ENCODE measurements at regions not wholly inside any gene's neighbourhood (a gene's known extent, or its start where the extent isn't known, plus 50 kb on each side); places are given as distances from the start of the nearest gene placed in this dataset.

DNA sequence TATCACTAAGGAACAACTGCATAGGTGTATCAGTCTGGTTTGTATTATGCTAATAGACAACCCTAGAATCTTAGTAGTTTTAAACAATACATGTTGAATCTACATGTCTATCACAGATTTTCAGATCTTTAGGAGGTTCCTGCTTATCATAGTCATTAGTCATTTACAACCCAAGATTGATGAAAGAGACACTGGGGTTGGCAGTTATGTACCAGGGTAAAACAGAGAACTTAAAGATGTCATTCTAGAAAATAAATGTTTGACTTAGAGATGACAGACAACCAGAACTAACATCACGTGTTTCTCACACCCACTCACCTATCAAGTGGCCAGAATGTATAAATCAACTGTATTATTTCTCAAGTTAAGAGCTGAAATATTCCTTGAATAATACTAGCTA, 181.9 kb downstream of the PABPC4L start:
- in situ Hi-C loops (cut with MboI; ENCODE audit: low pct_ligation_motif_present in 1 of 4, low pct_unique_long_range_greater_than_20kb in 1 of 4, low sequenced_read_pairs in 3 of 4), result no loop called here
- 17 to 48% methylated on average over 1 of the region's 1 CpG for WGBS, 2 donors (ENCODE audit: low coverage in 1 of 2)
- no peak overlapping the region for H3K4me3 ChIP-seq
- no peaks in the 10 kb centered on the region for H3K27me3 ChIP-seq
- intact Hi-C loops (cut with DNase I; ENCODE audit: low total_unique reads), result no loop called here
- no peaks in the 10 kb centered on the region for H3K36me3 ChIP-seq
- no peak for TF ChIP-seq EP300 (IDR thresholded peaks at IDR 0.05; ENCODE audit: low read depth)
- TF ChIP-seq POLR2A (IDR thresholded peaks at IDR 0.05), result no peak
- TF ChIP-seq, protein P1, sequence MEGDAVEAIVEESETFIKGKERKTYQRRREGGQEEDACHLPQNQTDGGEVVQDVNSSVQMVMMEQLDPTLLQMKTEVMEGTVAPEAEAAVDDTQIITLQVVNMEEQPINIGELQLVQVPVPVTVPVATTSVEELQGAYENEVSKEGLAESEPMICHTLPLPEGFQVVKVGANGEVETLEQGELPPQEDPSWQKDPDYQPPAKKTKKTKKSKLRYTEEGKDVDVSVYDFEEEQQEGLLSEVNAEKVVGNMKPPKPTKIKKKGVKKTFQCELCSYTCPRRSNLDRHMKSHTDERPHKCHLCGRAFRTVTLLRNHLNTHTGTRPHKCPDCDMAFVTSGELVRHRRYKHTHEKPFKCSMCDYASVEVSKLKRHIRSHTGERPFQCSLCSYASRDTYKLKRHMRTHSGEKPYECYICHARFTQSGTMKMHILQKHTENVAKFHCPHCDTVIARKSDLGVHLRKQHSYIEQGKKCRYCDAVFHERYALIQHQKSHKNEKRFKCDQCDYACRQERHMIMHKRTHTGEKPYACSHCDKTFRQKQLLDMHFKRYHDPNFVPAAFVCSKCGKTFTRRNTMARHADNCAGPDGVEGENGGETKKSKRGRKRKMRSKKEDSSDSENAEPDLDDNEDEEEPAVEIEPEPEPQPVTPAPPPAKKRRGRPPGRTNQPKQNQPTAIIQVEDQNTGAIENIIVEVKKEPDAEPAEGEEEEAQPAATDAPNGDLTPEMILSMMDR (IDR thresholded peaks at IDR 0.05), result no peak
- no peak for TF ChIP-seq POLR2AphosphoS5 (IDR thresholded peaks at IDR 0.05)
- DNase-seq, result no peak
- no peaks in the 10 kb centered on the region for H3K4me1 ChIP-seq
- H3K27ac ChIP-seq, result no peak overlapping the region
- H3K9me3 ChIP-seq, result no peaks in the 10 kb centered on the region

DNA sequence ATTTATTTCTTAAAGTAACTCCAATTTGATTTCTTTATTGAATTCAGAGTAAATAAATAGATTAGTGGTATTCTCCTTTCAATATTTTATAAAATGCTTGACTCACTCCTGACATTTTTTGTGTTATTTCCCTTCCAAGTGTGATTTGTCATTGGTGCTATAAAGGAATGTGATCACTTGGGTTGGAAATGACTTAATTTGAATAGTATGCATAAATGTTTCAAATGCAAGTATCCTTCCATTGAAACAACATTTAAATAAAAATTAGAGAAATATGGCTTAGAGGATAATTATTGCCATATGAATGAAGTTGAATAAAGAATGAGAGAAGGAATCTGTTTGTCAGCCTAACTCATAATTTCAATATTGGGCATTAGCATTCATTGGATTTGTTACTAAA, 182.7 kb downstream of the PABPC4L start:
- Histone ChIP-seq H3K4me3 (no peak overlapping the region), H3K36me3 (no peaks in the 10 kb centered on the region), H3K9me3 (no peaks in the 10 kb centered on the region), H3K4me1 (no peaks in the 10 kb centered on the region), H3K27ac (no peak overlapping the region), H3K27me3 (no peaks in the 10 kb centered on the region)
- intact Hi-C loops (cut with DNase I; ENCODE audit: low total_unique reads) (no loop called here), in situ Hi-C loops (cut with MboI; ENCODE audit: low pct_ligation_motif_present in 1 of 4, low pct_unique_long_range_greater_than_20kb in 1 of 4, low sequenced_read_pairs in 3 of 4) (no loop called here)
- TF ChIP-seq POLR2A (IDR thresholded peaks at IDR 0.05), result no peak
- no peak for TF ChIP-seq POLR2AphosphoS5 (IDR thresholded peaks at IDR 0.05)
- TF ChIP-seq, protein P1 (IDR thresholded peaks at IDR 0.05), result no peak
- no peak for TF ChIP-seq EP300 (IDR thresholded peaks at IDR 0.05; ENCODE audit: low read depth)
- DNase-seq, result no peak

DNA sequence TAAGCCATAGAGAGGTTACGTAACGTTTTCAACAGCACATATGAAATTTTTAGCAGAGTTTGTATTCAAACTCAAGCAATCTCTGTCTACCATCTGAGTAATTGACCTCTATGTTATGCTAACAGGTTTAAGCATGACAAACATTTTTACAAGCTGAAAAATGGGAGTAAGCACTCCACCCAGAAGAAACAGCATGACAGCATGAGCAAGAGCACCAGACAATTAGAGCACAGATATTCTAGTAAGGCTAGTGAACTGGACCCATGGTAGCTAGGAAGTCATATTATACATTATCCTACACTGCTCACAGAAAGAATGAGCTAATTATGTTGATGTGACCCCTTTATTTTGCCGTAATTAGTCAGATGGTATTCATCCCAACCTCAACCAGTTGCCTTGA, 200.5 kb downstream of the PABPC4L start:
- WGBS, 2 donors (ENCODE audit: low coverage in 1 of 2), result 88 to 90% methylated on average over 3 of the region's 3 CpGs
- Histone ChIP-seq H3K36me3 (no peaks in the 10 kb centered on the region), H3K9me3 (no peaks in the 10 kb centered on the region), H3K27me3 (no peaks in the 10 kb centered on the region), H3K4me1 (no peaks in the 10 kb centered on the region), H3K4me3 (no peak overlapping the region), H3K27ac (no peak overlapping the region)
- in situ Hi-C loops (cut with MboI; ENCODE audit: low pct_ligation_motif_present in 1 of 4, low pct_unique_long_range_greater_than_20kb in 1 of 4, low sequenced_read_pairs in 3 of 4), result no loop called here
- intact Hi-C loops (cut with DNase I; ENCODE audit: low total_unique reads), result no loop called here
- DNase-seq, result no peak
- TF ChIP-seq, protein P1 (IDR thresholded peaks at IDR 0.05), result no peak
- TF ChIP-seq POLR2AphosphoS5 (IDR thresholded peaks at IDR 0.05) (no peak), POLR2A (IDR thresholded peaks at IDR 0.05) (no peak), EP300 (IDR thresholded peaks at IDR 0.05; ENCODE audit: low read depth) (no peak)

DNA sequence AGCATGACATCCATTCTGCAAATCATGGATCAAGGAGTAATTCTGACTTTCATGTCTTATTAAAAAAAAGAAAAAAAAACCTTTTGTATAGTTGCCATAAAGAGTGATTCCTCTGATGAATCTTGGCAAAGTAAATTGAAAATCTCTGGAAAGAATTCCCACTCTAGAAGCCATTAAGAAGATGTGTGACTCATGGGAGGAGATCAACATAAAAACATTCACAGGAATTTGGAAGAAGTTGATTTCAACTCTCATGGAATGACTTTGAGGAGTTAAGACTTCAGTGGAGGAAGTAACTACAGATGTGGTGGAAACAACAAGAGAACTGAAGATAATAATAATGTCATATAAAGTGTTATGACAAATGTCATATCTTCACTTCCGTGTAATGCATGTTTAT, 204.2 kb downstream of the PABPC4L start:
- in situ Hi-C loops (cut with MboI; ENCODE audit: low pct_ligation_motif_present in 1 of 4, low pct_unique_long_range_greater_than_20kb in 1 of 4, low sequenced_read_pairs in 3 of 4), result no loop called here
- Histone ChIP-seq H3K9me3 (no peaks in the 10 kb centered on the region), H3K4me3 (no peak overlapping the region), H3K27me3 (no peaks in the 10 kb centered on the region), H3K4me1 (no peaks in the 10 kb centered on the region), H3K36me3 (no peaks in the 10 kb centered on the region), H3K27ac (no peak overlapping the region)
- intact Hi-C loops (cut with DNase I; ENCODE audit: low total_unique reads), result no loop called here
- TF ChIP-seq POLR2AphosphoS5 (IDR thresholded peaks at IDR 0.05), result no peak
- TF ChIP-seq EP300 (IDR thresholded peaks at IDR 0.05; ENCODE audit: low read depth), result no peak
- TF ChIP-seq, protein P1 (IDR thresholded peaks at IDR 0.05), result no peak
- WGBS, 2 donors (ENCODE audit: low coverage in 1 of 2), result 22 to 37% methylated on average over 1 of the region's 1 CpG
- no peak for DNase-seq
